GM12872 (cell line): ENCODE measurements at regions not wholly inside any gene's neighbourhood (a gene's known extent, or its start where the extent isn't known, plus 50 kb on each side); places are given as distances from the start of the nearest gene placed in this dataset.

Experiments
- TF ChIP-seq, protein P1 (sequence below): IDR thresholded peaks from 3 replicates; pipeline ENCODE4 v1.5.1; 2011; ENCODE audit warnings: low read depth, mild to moderate bottlenecking, low read length, moderate library complexity; ENCODE audit not compliant: insufficient read depth

DNA sequence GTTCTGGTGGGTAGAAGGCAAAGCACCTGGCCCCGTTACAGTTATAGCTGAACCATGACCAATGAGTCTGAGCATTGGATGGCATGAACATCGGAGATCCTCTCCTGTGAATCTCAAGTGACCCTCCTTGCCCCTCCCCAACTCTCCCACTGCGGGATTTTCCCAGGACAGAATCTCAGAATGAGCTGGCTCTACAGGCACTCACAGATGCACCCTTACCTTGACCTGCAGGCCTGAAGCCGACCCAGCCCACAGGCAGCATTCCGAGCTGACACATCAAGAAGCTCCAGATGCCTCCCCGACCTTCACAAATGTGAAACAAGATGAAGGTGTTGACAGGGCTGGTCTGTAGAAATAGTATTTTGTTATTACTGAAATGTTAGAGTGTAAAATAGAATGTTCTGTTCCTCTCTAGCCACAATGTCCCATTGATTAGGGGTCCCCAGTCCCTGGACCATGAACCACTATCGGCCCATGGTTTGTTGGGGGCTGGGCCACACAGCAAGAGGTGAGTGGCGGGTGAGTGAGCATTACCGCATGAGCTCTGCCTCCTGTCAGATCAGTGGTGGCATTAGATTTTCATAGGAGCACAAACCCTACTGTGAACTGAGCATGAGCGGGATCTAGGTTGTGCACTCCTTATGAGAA lies 263.4 kb downstream of the AUH start:
- TF ChIP-seq, protein P1, sequence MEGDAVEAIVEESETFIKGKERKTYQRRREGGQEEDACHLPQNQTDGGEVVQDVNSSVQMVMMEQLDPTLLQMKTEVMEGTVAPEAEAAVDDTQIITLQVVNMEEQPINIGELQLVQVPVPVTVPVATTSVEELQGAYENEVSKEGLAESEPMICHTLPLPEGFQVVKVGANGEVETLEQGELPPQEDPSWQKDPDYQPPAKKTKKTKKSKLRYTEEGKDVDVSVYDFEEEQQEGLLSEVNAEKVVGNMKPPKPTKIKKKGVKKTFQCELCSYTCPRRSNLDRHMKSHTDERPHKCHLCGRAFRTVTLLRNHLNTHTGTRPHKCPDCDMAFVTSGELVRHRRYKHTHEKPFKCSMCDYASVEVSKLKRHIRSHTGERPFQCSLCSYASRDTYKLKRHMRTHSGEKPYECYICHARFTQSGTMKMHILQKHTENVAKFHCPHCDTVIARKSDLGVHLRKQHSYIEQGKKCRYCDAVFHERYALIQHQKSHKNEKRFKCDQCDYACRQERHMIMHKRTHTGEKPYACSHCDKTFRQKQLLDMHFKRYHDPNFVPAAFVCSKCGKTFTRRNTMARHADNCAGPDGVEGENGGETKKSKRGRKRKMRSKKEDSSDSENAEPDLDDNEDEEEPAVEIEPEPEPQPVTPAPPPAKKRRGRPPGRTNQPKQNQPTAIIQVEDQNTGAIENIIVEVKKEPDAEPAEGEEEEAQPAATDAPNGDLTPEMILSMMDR = no peak

DNA sequence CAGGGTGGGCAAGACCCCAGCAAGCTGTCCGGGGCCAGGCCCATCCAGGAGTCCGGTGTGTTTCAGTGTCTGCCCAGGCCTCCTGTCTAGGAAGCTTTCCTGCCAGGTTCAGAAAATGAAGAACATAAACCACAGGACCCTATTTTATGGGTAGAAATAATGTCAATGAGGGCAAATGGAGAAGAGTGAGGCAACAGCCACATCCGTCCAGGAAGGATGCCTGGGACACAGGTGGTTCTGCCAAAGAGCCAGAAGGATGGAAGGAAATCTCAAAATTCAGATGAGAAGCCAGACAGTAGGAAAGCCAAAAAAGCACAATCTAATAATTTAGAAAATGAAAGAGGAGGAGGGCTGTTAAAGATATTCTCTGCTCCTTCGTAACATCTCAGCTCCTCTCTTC lies 262.3 kb downstream of the AUH start:
- TF ChIP-seq, protein P1 = no peak

DNA sequence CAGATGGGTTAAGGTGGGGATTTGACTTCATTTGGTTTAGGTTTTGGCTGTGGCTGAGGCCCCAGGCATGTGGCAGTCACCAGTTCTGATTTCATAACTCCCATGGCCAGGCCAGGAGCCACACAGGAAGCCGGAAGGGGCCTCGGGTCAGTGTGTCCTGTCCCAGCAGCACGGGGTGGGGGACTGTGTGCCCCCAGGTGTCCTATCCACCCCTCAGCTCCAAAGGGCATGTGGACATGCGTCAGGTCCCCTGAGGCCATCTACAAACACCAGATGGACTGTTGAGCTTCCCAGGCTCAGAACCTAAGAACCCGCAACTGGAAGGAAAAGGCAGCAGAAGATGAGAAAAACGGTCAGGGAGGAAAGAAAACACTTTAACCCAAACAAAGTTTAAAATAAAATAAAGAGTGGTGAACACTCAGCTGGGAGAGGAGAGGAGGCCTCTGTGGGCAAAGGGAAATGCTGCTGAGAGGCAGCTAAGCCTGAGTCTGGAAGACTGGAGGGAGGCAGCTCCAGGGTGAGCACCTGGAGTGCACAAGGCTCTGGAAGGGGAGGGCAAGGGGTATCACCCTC lies 260.8 kb downstream of the AUH start:
- TF ChIP-seq, protein P1 = no peak

DNA sequence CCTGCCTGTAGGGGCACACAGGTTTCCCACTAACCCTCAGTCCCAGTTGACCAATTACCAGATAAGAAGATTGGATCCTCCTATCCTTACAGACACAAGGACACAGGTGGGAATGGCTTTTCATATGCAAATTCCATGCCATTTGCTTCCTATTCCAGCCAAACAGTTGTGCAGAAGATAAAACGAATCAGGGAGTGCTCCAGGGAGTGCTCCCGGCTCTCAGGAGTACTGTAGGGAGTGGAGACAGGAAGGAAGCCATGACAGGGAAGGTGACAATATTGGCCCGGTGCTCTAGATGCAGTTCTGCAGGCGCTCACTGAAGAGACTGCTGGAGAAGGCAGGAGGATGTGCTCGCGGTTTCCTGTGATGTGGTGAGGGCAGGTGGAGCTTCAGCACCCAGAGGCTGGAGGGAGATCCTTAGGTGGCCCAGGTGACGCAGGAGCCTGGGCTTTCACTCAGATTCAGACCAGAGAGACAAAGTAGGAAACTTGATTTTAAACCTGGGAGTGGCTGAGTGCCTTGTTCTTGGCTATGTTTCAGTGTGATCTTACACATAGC lies 260.0 kb downstream of the AUH start:
- TF ChIP-seq, protein P1 = no peak

DNA sequence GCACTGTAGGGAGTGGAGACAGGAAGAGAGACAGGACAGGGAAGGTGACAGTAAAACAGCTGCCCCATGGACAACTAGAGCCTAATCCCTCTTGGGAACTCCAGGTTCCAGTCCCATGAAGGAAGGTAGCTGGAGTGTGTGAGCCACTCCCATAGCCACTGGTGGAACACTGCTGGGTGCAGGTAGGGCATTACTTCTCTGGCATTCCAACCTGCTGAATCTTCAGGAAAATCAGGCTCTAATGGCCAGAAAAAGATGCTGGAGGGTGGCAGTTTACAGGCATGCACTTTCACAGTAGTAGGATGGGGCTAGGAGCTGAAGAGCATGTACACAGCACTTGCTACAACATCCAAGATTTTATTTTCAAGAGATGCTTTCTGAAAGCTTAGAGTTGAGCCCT lies 259.4 kb downstream of the AUH start:
- TF ChIP-seq, protein P1 = no peak

DNA sequence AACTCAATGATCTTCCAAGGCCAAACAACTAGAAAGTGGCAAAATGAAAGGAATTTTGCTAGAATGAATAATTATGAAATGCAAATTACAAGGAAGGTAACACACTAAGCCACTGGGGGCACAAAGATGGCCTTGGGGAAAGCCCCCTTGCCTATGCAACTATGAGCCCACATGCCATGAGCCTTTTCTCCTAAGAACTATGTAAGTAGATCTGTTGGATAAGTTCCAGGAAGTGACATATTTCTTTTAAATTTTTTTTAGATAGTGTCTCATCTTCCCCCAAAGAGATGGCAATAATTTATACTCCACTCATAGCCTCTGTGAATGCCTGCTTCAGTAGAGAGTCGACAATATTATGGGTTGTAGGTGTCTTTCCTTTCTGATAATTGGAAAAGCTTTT lies 257.8 kb downstream of the AUH start:
- TF ChIP-seq, protein P1 = no peak

DNA sequence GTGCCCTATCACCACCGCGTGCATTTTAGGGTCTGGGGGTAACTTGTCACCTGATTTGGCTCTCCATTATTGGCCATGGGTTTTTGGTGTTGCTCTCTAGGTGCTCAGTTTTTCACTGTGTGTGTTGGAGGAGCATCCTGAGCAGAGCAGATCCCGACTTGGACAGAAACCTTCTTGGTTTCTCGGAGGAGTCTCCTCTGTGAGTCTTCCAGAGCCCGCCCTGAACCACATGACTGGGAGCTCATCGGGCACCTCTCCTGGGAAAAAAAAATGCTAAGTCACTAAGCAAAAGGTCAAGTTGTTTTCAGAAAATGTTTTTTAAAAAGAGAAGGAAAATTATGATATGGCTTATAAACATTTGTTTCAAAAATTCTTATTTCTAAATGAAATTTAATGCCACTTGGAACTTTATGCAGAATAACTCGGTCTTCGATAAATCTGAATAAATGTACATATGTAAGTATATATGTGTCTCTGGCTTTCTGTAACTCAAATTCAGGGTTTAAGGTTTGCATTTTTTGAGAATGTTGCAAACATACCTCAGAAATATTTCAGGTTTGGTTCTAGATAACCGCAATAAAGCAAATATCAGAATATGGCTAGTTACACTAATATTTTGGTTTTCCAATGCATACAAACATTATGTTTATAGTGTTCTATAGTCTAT lies 255.2 kb downstream of the AUH start:
- TF ChIP-seq, protein P1 = no peak
